22Rv1 (cell line): ENCODE measurements at regions not wholly inside any gene's neighbourhood (a gene's known extent, or its start where the extent isn't known, plus 50 kb on each side); places are given as distances from the start of the nearest gene placed in this dataset.

Experiments
- H3K27ac ChIP-seq: fragments of 450-650 bp; 2 replicates; pipeline ENCODE4 v1.5.1; 2017
- ZFX ChIP-seq: fragments of 450-650 bp; IDR thresholded peaks from 2 replicates; pipeline ENCODE4 v1.6.1; 2017; ENCODE audit warnings: antibody characterized with exemption, borderline replicate concordance
- TF ChIP-seq, protein P1 (sequence below): fragments of 450-650 bp; IDR thresholded peaks from 2 replicates; pipeline ENCODE4 v1.5.1; 2017; ENCODE audit warnings: mild to moderate bottlenecking

DNA sequence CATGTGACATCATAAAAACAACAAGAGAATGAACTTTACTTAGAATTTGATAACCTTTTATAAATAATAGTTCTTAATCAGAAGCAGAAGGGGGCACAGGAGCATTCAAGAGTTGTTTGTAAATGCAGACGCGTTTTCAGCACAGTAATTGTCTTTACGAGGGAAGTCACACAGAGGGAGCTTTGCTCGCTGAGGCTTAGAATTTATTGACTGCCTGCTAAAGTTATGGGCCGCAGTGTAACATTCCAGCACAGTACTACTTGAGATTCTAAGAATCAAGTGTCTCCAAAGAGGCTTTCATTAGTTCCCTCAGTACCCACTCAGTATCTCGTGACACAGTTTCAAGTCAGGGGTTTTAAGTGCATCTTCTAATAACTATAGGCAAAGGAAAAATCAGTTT is 288.7 kb downstream of the NR2F2 start:
- TF ChIP-seq, protein P1, sequence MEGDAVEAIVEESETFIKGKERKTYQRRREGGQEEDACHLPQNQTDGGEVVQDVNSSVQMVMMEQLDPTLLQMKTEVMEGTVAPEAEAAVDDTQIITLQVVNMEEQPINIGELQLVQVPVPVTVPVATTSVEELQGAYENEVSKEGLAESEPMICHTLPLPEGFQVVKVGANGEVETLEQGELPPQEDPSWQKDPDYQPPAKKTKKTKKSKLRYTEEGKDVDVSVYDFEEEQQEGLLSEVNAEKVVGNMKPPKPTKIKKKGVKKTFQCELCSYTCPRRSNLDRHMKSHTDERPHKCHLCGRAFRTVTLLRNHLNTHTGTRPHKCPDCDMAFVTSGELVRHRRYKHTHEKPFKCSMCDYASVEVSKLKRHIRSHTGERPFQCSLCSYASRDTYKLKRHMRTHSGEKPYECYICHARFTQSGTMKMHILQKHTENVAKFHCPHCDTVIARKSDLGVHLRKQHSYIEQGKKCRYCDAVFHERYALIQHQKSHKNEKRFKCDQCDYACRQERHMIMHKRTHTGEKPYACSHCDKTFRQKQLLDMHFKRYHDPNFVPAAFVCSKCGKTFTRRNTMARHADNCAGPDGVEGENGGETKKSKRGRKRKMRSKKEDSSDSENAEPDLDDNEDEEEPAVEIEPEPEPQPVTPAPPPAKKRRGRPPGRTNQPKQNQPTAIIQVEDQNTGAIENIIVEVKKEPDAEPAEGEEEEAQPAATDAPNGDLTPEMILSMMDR: no peak
- TF ChIP-seq ZFX: no peak
- H3K27ac ChIP-seq: no peak overlapping the region

GRCh38 chr15:96622714-96623113 is 292.2 kb downstream of the NR2F2 start:
- H3K27ac ChIP-seq: no peak overlapping the region
- TF ChIP-seq, protein P1: no peak
- TF ChIP-seq ZFX: no peak

DNA sequence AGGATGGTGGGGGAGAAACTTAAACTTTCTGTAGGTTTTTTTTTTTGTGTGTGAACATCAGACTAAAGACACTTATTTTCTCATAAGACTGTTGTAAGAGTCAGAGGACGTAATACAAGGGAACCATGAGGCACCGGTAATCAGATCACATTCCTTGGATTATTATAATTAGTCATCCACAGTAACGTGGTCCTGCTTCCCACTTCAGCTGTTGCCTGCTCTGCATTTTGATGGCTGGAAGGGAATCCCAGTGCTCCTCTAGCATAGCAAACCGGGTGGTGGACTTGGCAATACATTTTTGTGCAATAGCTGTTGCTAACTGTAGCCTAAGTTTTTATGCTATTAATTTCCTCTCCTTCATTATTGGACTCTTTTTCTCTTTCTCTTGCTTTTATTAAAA is 294.8 kb downstream of the NR2F2 start:
- TF ChIP-seq, protein P1: no peak
- TF ChIP-seq ZFX: no peak
- H3K27ac ChIP-seq: no peak overlapping the region

DNA sequence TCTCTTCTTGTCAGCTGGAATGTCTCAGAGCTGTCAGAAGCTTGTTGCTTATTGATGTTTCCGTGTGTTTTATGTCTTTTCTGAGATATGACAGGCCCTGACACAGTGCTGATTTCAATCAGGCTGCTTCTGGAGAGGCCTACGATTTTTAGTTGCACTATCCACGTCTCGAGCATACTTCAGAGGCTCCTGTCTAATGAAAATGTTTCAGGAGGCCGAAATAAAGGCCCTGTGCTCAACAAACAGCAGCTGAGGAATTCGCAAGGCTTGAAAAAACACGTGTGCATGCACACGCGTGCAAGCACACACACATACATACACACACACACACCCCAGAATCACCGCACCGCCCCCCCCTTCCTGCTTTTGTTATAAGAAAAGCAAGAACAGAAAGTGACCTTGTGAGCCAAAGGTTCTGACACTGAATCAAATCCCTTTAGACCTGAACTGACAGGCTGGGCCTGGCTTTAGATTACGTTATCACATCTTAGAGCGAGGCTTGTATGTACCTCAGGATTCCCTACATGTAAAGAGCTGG is 296.6 kb downstream of the NR2F2 start:
- TF ChIP-seq, protein P1: no peak
- TF ChIP-seq ZFX: no peak
- H3K27ac ChIP-seq: no peak overlapping the region

- TF ChIP-seq, protein P1: no peak
- TF ChIP-seq ZFX: no peak
- no peak overlapping the region for H3K27ac ChIP-seq
Measured at GRCh38 chr15:96629511-96629910, 299.0 kb downstream of the NR2F2 start.

- no peak for TF ChIP-seq ZFX
- TF ChIP-seq, protein P1: no peak
- H3K27ac ChIP-seq: no peak overlapping the region
Measured at GRCh38 chr15:96638793-96639192, 308.3 kb downstream of the NR2F2 start.

- H3K27ac ChIP-seq: no peak overlapping the region
- TF ChIP-seq, protein P1: no peak
- no peak for TF ChIP-seq ZFX
Measured at GRCh38 chr15:96645796-96646195, 315.3 kb downstream of the NR2F2 start.
